MCF 10A (cell line): ENCODE measurements at regions not wholly inside any gene's neighbourhood (a gene's known extent, or its start where the extent isn't known, plus 50 kb on each side); places are given as distances from the start of the nearest gene placed in this dataset.

Experiments used
- BruUV-seq: library from RNA; stranded (reverse); fragments of 400-500 nt; replicated peaks from 2 replicates; lab custom pipeline; 2021; lab: Mats Ljungman, UMichigan
- CTCF ChIA-PET: fragments of 300-600 bp; sonication (Branson Sonifier 250); formaldehyde crosslinking; extraction: SDS; loops from one replicate; lab custom pipeline; 2021; ENCODE audit warnings: antibody characterized with exemption, inconsistent platforms; lab: Yijun Ruan, JAX
- POLR2A ChIA-PET: fragments of 300-600, 350-650 bp; sonication (Branson Sonifier 250); formaldehyde crosslinking; extraction: SDS; loops from one replicate; lab custom pipeline; 2020; ENCODE audit warnings: antibody characterized with exemption, inconsistent platforms; lab: Yijun Ruan, JAX
- DNase-seq: peaks from one replicate; pipeline ENCODE4 v3.0.0-alpha.2; 2018; ENCODE audit not compliant: unreplicated experiment
- H3K27ac Mint-ChIP-seq: one replicate; pipeline ENCODE4 v1.8.0; 2022; ENCODE audit warnings: mild to moderate bottlenecking, low read depth, mixed read lengths; ENCODE audit not compliant: unreplicated experiment
- H3K27me3 Mint-ChIP-seq: one replicate; pipeline ENCODE4 v1.8.0; 2022; ENCODE audit warnings: mixed read lengths; ENCODE audit not compliant: insufficient read depth, unreplicated experiment
- H3K36me3 Mint-ChIP-seq: one replicate; pipeline ENCODE4 v1.8.0; 2022; ENCODE audit warnings: mild to moderate bottlenecking, moderate library complexity, mixed read lengths; ENCODE audit not compliant: insufficient read depth, unreplicated experiment
- H3K4me1 Mint-ChIP-seq: one replicate; pipeline ENCODE4 v1.8.0; 2022; ENCODE audit warnings: mixed read lengths; ENCODE audit not compliant: insufficient read depth, unreplicated experiment
- H3K4me3 Mint-ChIP-seq: one replicate; pipeline ENCODE4 v1.8.0; 2022; ENCODE audit warnings: mild to moderate bottlenecking, moderate library complexity, mixed read lengths; ENCODE audit not compliant: unreplicated experiment
- H3K9me3 Mint-ChIP-seq: one replicate; pipeline ENCODE4 v1.8.0; 2022; ENCODE audit warnings: mixed read lengths; ENCODE audit not compliant: unreplicated experiment
- intact Hi-C: fragments of 100-400 bp; cut with micrococcal nuclease; formaldehyde crosslinking; loops from 2 replicates; pipeline ENCODE4 v1.14.1; 2022
- TF ChIP-seq, protein P1 (sequence below): fragments of 200-600 bp; IDR thresholded peaks from one replicate; pipeline ENCODE4 v1.8.0; 2022; ENCODE audit warnings: antibody characterized with exemption, mild to moderate bottlenecking; ENCODE audit not compliant: unreplicated experiment

GRCh38 chr12:41908206-41908605, 236.5 kb downstream of the GXYLT1 start:
- no TSS peak for BruUV-seq
- H3K4me1 Mint-ChIP-seq = no peaks in the 10 kb centered on the region
- ChIA-PET POLR2A (interaction anchor here (0.6 to 0.7 kb wide), 2 partner anchors 10 to 16 kb away, joined by 3 read pairs; no protein-coding TSS in a partner anchor), CTCF (no interaction called here)
- H3K4me3 Mint-ChIP-seq = no peak overlapping the region
- H3K27me3 Mint-ChIP-seq = no peaks in the 10 kb centered on the region
- H3K27ac Mint-ChIP-seq = no peak overlapping the region
- no peaks in the 10 kb centered on the region for H3K9me3 Mint-ChIP-seq
- H3K36me3 Mint-ChIP-seq = no peaks in the 10 kb centered on the region
- no peak for DNase-seq
- TF ChIP-seq, protein P1, sequence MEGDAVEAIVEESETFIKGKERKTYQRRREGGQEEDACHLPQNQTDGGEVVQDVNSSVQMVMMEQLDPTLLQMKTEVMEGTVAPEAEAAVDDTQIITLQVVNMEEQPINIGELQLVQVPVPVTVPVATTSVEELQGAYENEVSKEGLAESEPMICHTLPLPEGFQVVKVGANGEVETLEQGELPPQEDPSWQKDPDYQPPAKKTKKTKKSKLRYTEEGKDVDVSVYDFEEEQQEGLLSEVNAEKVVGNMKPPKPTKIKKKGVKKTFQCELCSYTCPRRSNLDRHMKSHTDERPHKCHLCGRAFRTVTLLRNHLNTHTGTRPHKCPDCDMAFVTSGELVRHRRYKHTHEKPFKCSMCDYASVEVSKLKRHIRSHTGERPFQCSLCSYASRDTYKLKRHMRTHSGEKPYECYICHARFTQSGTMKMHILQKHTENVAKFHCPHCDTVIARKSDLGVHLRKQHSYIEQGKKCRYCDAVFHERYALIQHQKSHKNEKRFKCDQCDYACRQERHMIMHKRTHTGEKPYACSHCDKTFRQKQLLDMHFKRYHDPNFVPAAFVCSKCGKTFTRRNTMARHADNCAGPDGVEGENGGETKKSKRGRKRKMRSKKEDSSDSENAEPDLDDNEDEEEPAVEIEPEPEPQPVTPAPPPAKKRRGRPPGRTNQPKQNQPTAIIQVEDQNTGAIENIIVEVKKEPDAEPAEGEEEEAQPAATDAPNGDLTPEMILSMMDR = no peak
- intact Hi-C loops = no loop called here

DNA sequence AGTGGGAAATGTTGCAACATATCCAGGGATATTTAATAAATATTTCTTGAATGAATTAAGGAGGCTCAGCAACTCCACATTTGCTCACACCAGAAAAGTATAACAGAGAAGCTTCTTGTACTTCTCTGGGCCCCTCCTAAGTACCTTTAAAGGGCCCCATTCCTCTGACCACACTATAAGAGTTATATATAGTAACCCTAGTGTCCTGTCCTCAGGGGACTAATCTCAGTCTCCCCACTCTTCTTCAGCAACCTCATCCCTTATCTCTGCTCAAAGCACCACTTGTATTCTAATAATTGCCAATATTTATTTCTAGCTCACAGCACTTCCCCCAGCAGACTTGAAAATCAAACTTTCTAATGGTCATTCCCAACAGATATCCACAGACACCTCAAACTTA, 237.1 kb downstream of the GXYLT1 start:
- Mint-ChIP-seq H3K4me3 (no peak overlapping the region), H3K27me3 (no peaks in the 10 kb centered on the region), H3K4me1 (no peaks in the 10 kb centered on the region), H3K36me3 (no peaks in the 10 kb centered on the region), H3K27ac (no peak overlapping the region), H3K9me3 (no peaks in the 10 kb centered on the region)
- POLR2A ChIA-PET = interaction anchor here (0.7 kb wide), 1 partner anchor 16 kb away, joined by 3 read pairs; no protein-coding TSS in a partner anchor
- CTCF ChIA-PET = interaction anchor here (0.6 kb wide), 1 partner anchor 13 kb away, joined by 5 read pairs; no protein-coding TSS in a partner anchor
- TF ChIP-seq, protein P1 = no peak
- DNase-seq = no peak
- BruUV-seq = no TSS peak
- intact Hi-C loops = no loop called here

- Mint-ChIP-seq H3K9me3 (no peaks in the 10 kb centered on the region), H3K4me3 (no peak overlapping the region), H3K27me3 (no peaks in the 10 kb centered on the region), H3K4me1 (no peaks in the 10 kb centered on the region), H3K27ac (no peak overlapping the region), H3K36me3 (no peaks in the 10 kb centered on the region)
- intact Hi-C loops = no loop called here
- TF ChIP-seq, protein P1 = no peak
- CTCF ChIA-PET = interaction anchor here (0.6 kb wide), 1 partner anchor 13 kb away, joined by 5 read pairs; no protein-coding TSS in a partner anchor
- no TSS peak for BruUV-seq
- no peak for DNase-seq
- POLR2A ChIA-PET = no interaction called here
Observed at GRCh38 chr12:41907021-41907420, 237.7 kb downstream of the GXYLT1 start.

GRCh38 chr12:41905759-41906297, 238.8 kb downstream of the GXYLT1 start:
- Mint-ChIP-seq H3K27me3 (no peaks in the 10 kb centered on the region), H3K36me3 (no peaks in the 10 kb centered on the region), H3K27ac (no peak overlapping the region), H3K4me3 (no peak overlapping the region), H3K4me1 (no peaks in the 10 kb centered on the region), H3K9me3 (no peaks in the 10 kb centered on the region)
- DNase-seq = no peak
- no TSS peak for BruUV-seq
- intact Hi-C loops = no loop called here
- TF ChIP-seq, protein P1 = no peak
- ChIA-PET CTCF (interaction anchor here (1.2 kb wide), 1 partner anchor 119 kb away, joined by 3 read pairs; no protein-coding TSS in a partner anchor), POLR2A (interaction anchor here (0.9 kb wide), 1 partner anchor 28 kb away, joined by 3 read pairs; no protein-coding TSS in a partner anchor)
